ENCODE measurements at regions not wholly inside any gene's neighbourhood (a gene's known extent, or its start where the extent isn't known, plus 50 kb on each side); places are given as distances from the start of the nearest gene placed in this dataset.

GRCh38 chr4:29073571-29073970 is 1646.6 kb upstream of the PCDH7 start:
- Histone ChIP-seq H2BK120ac (ENCODE audit: low read depth, low read length) (no peak overlapping the region), H3K4me3 (ENCODE audit: low read length) (no peak overlapping the region), H3K27ac (ENCODE audit: low read depth, low read length) (no peak overlapping the region), H3K79me1 (ENCODE audit: low read length) (no peaks in the 10 kb centered on the region), H3K4me1 (ENCODE audit: control insufficient read depth, low read depth, low read length) (no peaks in the 10 kb centered on the region), H3K79me2 (ENCODE audit: control insufficient read depth, insufficient read depth, low read length) (no peaks in the 10 kb centered on the region), H4K8ac (ENCODE audit: low read depth, low read length) (no peak overlapping the region), H2AK5ac (ENCODE audit: low read length) (no peak overlapping the region), H3K23ac (ENCODE audit: low read length) (no peak overlapping the region), H3K4ac (ENCODE audit: low read depth, low read length) (no peak overlapping the region), H3K36me3 (ENCODE audit: control insufficient read depth, insufficient read depth, low read length) (no peaks in the 10 kb centered on the region), H3K56ac (ENCODE audit: low read length) (no peak overlapping the region), H3K27me3 (ENCODE audit: insufficient read depth, low read length, poor library complexity) (no peaks in the 10 kb centered on the region), H3K9ac (ENCODE audit: low read length) (no peak overlapping the region), H2BK5ac (ENCODE audit: low read length) (no peak overlapping the region), H3K18ac (ENCODE audit: low read length) (no peak overlapping the region), H4K5ac (ENCODE audit: low read length) (no peak overlapping the region), H2BK15ac (replicated peaks; ENCODE audit: low read depth) (no peak overlapping the region), H3K4me2 (ENCODE audit: low read length) (no peak overlapping the region)
- peak; percentile 94 for DNase-seq
- no CpG with 5 or more reads among the region's 1 CpG for WGBS (ENCODE audit: extremely low coverage, insufficient coverage, low lambda C conversion rate)

- H2BK120ac ChIP-seq (ENCODE audit: low read depth, low read length): no peak overlapping the region
- no CpG with 5 or more reads among the region's 6 CpGs for WGBS (ENCODE audit: extremely low coverage, insufficient coverage, low lambda C conversion rate)
Measured at GRCh38 chr4:29075366-29075765, 1644.8 kb upstream of the PCDH7 start.

GRCh38 chr4:29079260-29079659 is 1640.9 kb upstream of the PCDH7 start:
- H3K79me1 ChIP-seq (ENCODE audit: low read length): no peaks in the 10 kb centered on the region
- H3K4ac ChIP-seq (ENCODE audit: low read depth, low read length): no peak overlapping the region
- no peak overlapping the region for H4K8ac ChIP-seq (ENCODE audit: low read depth, low read length)
- H3K27ac ChIP-seq (ENCODE audit: low read depth, low read length): no peak overlapping the region
- no peak overlapping the region for H2BK5ac ChIP-seq (ENCODE audit: low read length)
- no peak overlapping the region for H3K9ac ChIP-seq (ENCODE audit: low read length)
- H4K5ac ChIP-seq (ENCODE audit: low read length): no peak overlapping the region
- H3K4me1 ChIP-seq (ENCODE audit: control insufficient read depth, low read depth, low read length): no peaks in the 10 kb centered on the region
- no peak overlapping the region for H2AK5ac ChIP-seq (ENCODE audit: low read length)
- no peak overlapping the region for H2BK120ac ChIP-seq (ENCODE audit: low read depth, low read length)
- no peak overlapping the region for H3K56ac ChIP-seq (ENCODE audit: low read length)
- no peak overlapping the region for H3K4me3 ChIP-seq (ENCODE audit: low read length)
- H3K18ac ChIP-seq (ENCODE audit: low read length): no peak overlapping the region
- H3K36me3 ChIP-seq (ENCODE audit: control insufficient read depth, insufficient read depth, low read length): no peaks in the 10 kb centered on the region
- H3K27me3 ChIP-seq (ENCODE audit: insufficient read depth, low read length, poor library complexity): no peaks in the 10 kb centered on the region
- peak; percentile 42 for DNase-seq
- no peaks in the 10 kb centered on the region for H3K79me2 ChIP-seq (ENCODE audit: control insufficient read depth, insufficient read depth, low read length)
- H2BK15ac ChIP-seq (replicated peaks; ENCODE audit: low read depth): no peak overlapping the region
- no peak overlapping the region for H3K4me2 ChIP-seq (ENCODE audit: low read length)
- no CpG with 5 or more reads among the region's 2 CpGs for WGBS (ENCODE audit: extremely low coverage, insufficient coverage, low lambda C conversion rate)
- H3K23ac ChIP-seq (ENCODE audit: low read length): no peak overlapping the region

More at GRCh38 chr4:29075366-29075765, 1644.8 kb upstream of the PCDH7 start:
- Histone ChIP-seq H3K79me2 (ENCODE audit: control insufficient read depth, insufficient read depth, low read length) (no peaks in the 10 kb centered on the region), H2BK5ac (ENCODE audit: low read length) (no peak overlapping the region), H3K4ac (ENCODE audit: low read depth, low read length) (no peak overlapping the region), H2AK5ac (ENCODE audit: low read length) (no peak overlapping the region), H3K4me3 (ENCODE audit: low read length) (no peak overlapping the region), H3K4me2 (ENCODE audit: low read length) (no peak overlapping the region), H3K36me3 (ENCODE audit: control insufficient read depth, insufficient read depth, low read length) (no peaks in the 10 kb centered on the region), H4K5ac (ENCODE audit: low read length) (no peak overlapping the region), H3K27me3 (ENCODE audit: insufficient read depth, low read length, poor library complexity) (no peaks in the 10 kb centered on the region), H3K27ac (ENCODE audit: low read depth, low read length) (no peak overlapping the region), H3K56ac (ENCODE audit: low read length) (no peak overlapping the region), H3K4me1 (ENCODE audit: control insufficient read depth, low read depth, low read length) (no peaks in the 10 kb centered on the region), H3K9ac (ENCODE audit: low read length) (no peak overlapping the region), H3K18ac (ENCODE audit: low read length) (no peak overlapping the region), H4K8ac (ENCODE audit: low read depth, low read length) (no peak overlapping the region), H3K23ac (ENCODE audit: low read length) (no peak overlapping the region), H2BK15ac (replicated peaks; ENCODE audit: low read depth) (no peak overlapping the region), H3K79me1 (ENCODE audit: low read length) (no peaks in the 10 kb centered on the region)
- DNase-seq: no peak

- Histone ChIP-seq H2BK15ac (replicated peaks; ENCODE audit: low read depth) (no peak overlapping the region), H3K56ac (ENCODE audit: low read length) (no peak overlapping the region), H3K79me1 (ENCODE audit: low read length) (no peaks in the 10 kb centered on the region), H3K4me1 (ENCODE audit: control insufficient read depth, low read depth, low read length) (no peaks in the 10 kb centered on the region), H4K5ac (ENCODE audit: low read length) (no peak overlapping the region), H3K18ac (ENCODE audit: low read length) (no peak overlapping the region), H3K27ac (ENCODE audit: low read depth, low read length) (no peak overlapping the region), H2AK5ac (ENCODE audit: low read length) (no peak overlapping the region), H4K8ac (ENCODE audit: low read depth, low read length) (no peak overlapping the region), H3K79me2 (ENCODE audit: control insufficient read depth, insufficient read depth, low read length) (no peaks in the 10 kb centered on the region), H3K9ac (ENCODE audit: low read length) (no peak overlapping the region), H3K27me3 (ENCODE audit: insufficient read depth, low read length, poor library complexity) (no peaks in the 10 kb centered on the region), H3K4ac (ENCODE audit: low read depth, low read length) (no peak overlapping the region), H3K4me3 (ENCODE audit: low read length) (no peak overlapping the region), H3K4me2 (ENCODE audit: low read length) (no peak overlapping the region), H2BK120ac (ENCODE audit: low read depth, low read length) (no peak overlapping the region), H3K23ac (ENCODE audit: low read length) (no peak overlapping the region), H3K36me3 (ENCODE audit: control insufficient read depth, insufficient read depth, low read length) (no peaks in the 10 kb centered on the region), H2BK5ac (ENCODE audit: low read length) (no peak overlapping the region)
- WGBS (ENCODE audit: extremely low coverage, insufficient coverage, low lambda C conversion rate): 100% methylated on average over 1 of the region's 5 CpGs
- DNase-seq: no peak
Measured at GRCh38 chr4:29081234-29081955, 1638.8 kb upstream of the PCDH7 start.

GRCh38 chr4:29082684-29083083 is 1637.5 kb upstream of the PCDH7 start:
- H2BK120ac ChIP-seq (ENCODE audit: low read depth, low read length): no peak overlapping the region
- no peak overlapping the region for H4K8ac ChIP-seq (ENCODE audit: low read depth, low read length)
- H3K23ac ChIP-seq (ENCODE audit: low read length): no peak overlapping the region
- WGBS (ENCODE audit: extremely low coverage, insufficient coverage, low lambda C conversion rate): no CpG with 5 or more reads among the region's 5 CpGs
- H4K5ac ChIP-seq (ENCODE audit: low read length): no peak overlapping the region
- H3K4me3 ChIP-seq (ENCODE audit: low read length): no peak overlapping the region
- no peak for DNase-seq
- no peaks in the 10 kb centered on the region for H3K79me1 ChIP-seq (ENCODE audit: low read length)
- no peak overlapping the region for H2BK15ac ChIP-seq (replicated peaks; ENCODE audit: low read depth)
- H3K4me2 ChIP-seq (ENCODE audit: low read length): no peak overlapping the region
- H3K4me1 ChIP-seq (ENCODE audit: control insufficient read depth, low read depth, low read length): no peaks in the 10 kb centered on the region
- H3K9ac ChIP-seq (ENCODE audit: low read length): no peak overlapping the region
- H3K4ac ChIP-seq (ENCODE audit: low read depth, low read length): no peak overlapping the region
- no peak overlapping the region for H2BK5ac ChIP-seq (ENCODE audit: low read length)
- no peak overlapping the region for H3K56ac ChIP-seq (ENCODE audit: low read length)
- H3K36me3 ChIP-seq (ENCODE audit: control insufficient read depth, insufficient read depth, low read length): no peaks in the 10 kb centered on the region
- H2AK5ac ChIP-seq (ENCODE audit: low read length): no peak overlapping the region
- no peak overlapping the region for H3K27ac ChIP-seq (ENCODE audit: low read depth, low read length)
- H3K79me2 ChIP-seq (ENCODE audit: control insufficient read depth, insufficient read depth, low read length): no peaks in the 10 kb centered on the region
- H3K27me3 ChIP-seq (ENCODE audit: insufficient read depth, low read length, poor library complexity): no peaks in the 10 kb centered on the region
- no peak overlapping the region for H3K18ac ChIP-seq (ENCODE audit: low read length)

GRCh38 chr4:29085748-29086147 is 1634.4 kb upstream of the PCDH7 start:
- H3K27ac ChIP-seq (ENCODE audit: low read depth, low read length): no peak overlapping the region
- no peak overlapping the region for H3K4me2 ChIP-seq (ENCODE audit: low read length)
- H3K36me3 ChIP-seq (ENCODE audit: control insufficient read depth, insufficient read depth, low read length): no peaks in the 10 kb centered on the region
- no peak overlapping the region for H3K18ac ChIP-seq (ENCODE audit: low read length)
- no peak overlapping the region for H2AK5ac ChIP-seq (ENCODE audit: low read length)
- H3K27me3 ChIP-seq (ENCODE audit: insufficient read depth, low read length, poor library complexity): no peaks in the 10 kb centered on the region
- H3K4me3 ChIP-seq (ENCODE audit: low read length): no peak overlapping the region
- no peak overlapping the region for H4K8ac ChIP-seq (ENCODE audit: low read depth, low read length)
- no peak overlapping the region for H3K23ac ChIP-seq (ENCODE audit: low read length)
- no peak overlapping the region for H3K9ac ChIP-seq (ENCODE audit: low read length)
- H2BK120ac ChIP-seq (ENCODE audit: low read depth, low read length): no peak overlapping the region
- no peak overlapping the region for H2BK5ac ChIP-seq (ENCODE audit: low read length)
- H3K56ac ChIP-seq (ENCODE audit: low read length): no peak overlapping the region
- no peak for DNase-seq
- WGBS (ENCODE audit: extremely low coverage, insufficient coverage, low lambda C conversion rate): no CpG with 5 or more reads among the region's 4 CpGs
- no peaks in the 10 kb centered on the region for H3K4me1 ChIP-seq (ENCODE audit: control insufficient read depth, low read depth, low read length)
- H4K5ac ChIP-seq (ENCODE audit: low read length): no peak overlapping the region
- H3K79me1 ChIP-seq (ENCODE audit: low read length): no peaks in the 10 kb centered on the region
- H2BK15ac ChIP-seq (replicated peaks; ENCODE audit: low read depth): no peak overlapping the region
- no peaks in the 10 kb centered on the region for H3K79me2 ChIP-seq (ENCODE audit: control insufficient read depth, insufficient read depth, low read length)
- H3K4ac ChIP-seq (ENCODE audit: low read depth, low read length): no peak overlapping the region

Data from mesendoderm (in vitro differentiated cells).